Sigmoid colon (tissue), 4 donors: ENCODE measurements at regions not wholly inside any gene's neighbourhood (a gene's known extent, or its start where the extent isn't known, plus 50 kb on each side); places are given as distances from the start of the nearest gene placed in this dataset.

Experiments used
- CTCF ChIP-seq, 4 experiments: fragments of 450-650 bp in 3 of 4; fragments of 200-600 bp in 1 of 4; IDR thresholded peaks; one replicate each; pipeline ENCODE4 v1.5.1; 2016 to 2019; ENCODE audit warnings: antibody characterized with exemption in 4 of 4, mild to moderate bottlenecking in 3 of 4, moderate library complexity in 2 of 4
- EP300 ChIP-seq, 4 donors: sonication (generic); formaldehyde crosslinking; IDR thresholded peaks; one replicate each; pipeline ENCODE4 v1.6.1; 2017; ENCODE audit warnings: antibody characterized with exemption in 4 of 4

GRCh38 chr20:12531626-12532025 is 477.1 kb upstream of the SPTLC3 start:
- TF ChIP-seq CTCF (IDR thresholded peaks at IDR 0.05) (no peak), EP300 (IDR thresholded peaks at IDR 0.05) (no peak)
